22Rv1 (cell line): ENCODE measurements at regions not wholly inside any gene's neighbourhood (a gene's known extent, or its start where the extent isn't known, plus 50 kb on each side); places are given as distances from the start of the nearest gene placed in this dataset.

Experiments used
- H3K27ac ChIP-seq: fragments of 450-650 bp; 2 replicates; pipeline ENCODE4 v1.5.1; 2017
- CTCF ChIP-seq: fragments of 450-650 bp; IDR thresholded peaks from 2 replicates; pipeline ENCODE4 v1.5.1; 2017; ENCODE audit warnings: mild to moderate bottlenecking
- ZFX ChIP-seq: fragments of 450-650 bp; IDR thresholded peaks from 2 replicates; pipeline ENCODE4 v1.6.1; 2017; ENCODE audit warnings: antibody characterized with exemption, borderline replicate concordance

GRCh38 chr1:219514728-219515127 lies 98.2 kb downstream of the ZC3H11B start:
- no peak overlapping the region for H3K27ac ChIP-seq

GRCh38 chr1:219507437-219507836 lies 105.5 kb downstream of the ZC3H11B start:
- TF ChIP-seq ZFX (no peak), CTCF (no peak)
- no peak overlapping the region for H3K27ac ChIP-seq

More at GRCh38 chr1:219514728-219515127, 98.2 kb downstream of the ZC3H11B start:
- TF ChIP-seq ZFX = no peak
- no peak for TF ChIP-seq CTCF

- TF ChIP-seq ZFX (no peak), CTCF (no peak)
- no peak overlapping the region for H3K27ac ChIP-seq
Measured at GRCh38 chr1:219506936-219507335, 106.0 kb downstream of the ZC3H11B start.

GRCh38 chr1:219506473-219506899 lies 106.4 kb downstream of the ZC3H11B start:
- TF ChIP-seq ZFX = no peak
- no peak for TF ChIP-seq CTCF
- H3K27ac ChIP-seq = no peak overlapping the region

GRCh38 chr1:219505886-219506285 lies 107.0 kb downstream of the ZC3H11B start:
- H3K27ac ChIP-seq = no peak overlapping the region
- no peak for TF ChIP-seq ZFX
- TF ChIP-seq CTCF = no peak

- TF ChIP-seq CTCF (no peak), ZFX (no peak)
Measured at GRCh38 chr1:219503604-219504003, 109.3 kb downstream of the ZC3H11B start.

GRCh38 chr1:219500327-219500897 lies 112.5 kb downstream of the ZC3H11B start:
- no peak overlapping the region for H3K27ac ChIP-seq
- TF ChIP-seq CTCF (no peak), ZFX (no peak)

More at GRCh38 chr1:219503604-219504003, 109.3 kb downstream of the ZC3H11B start:
- H3K27ac ChIP-seq = no peak overlapping the region
